Osteocyte (in vitro differentiated cells): ENCODE measurements at regions not wholly inside any gene's neighbourhood (a gene's known extent, or its start where the extent isn't known, plus 50 kb on each side); places are given as distances from the start of the nearest gene placed in this dataset.

ENCODE experiments used
- DNase-seq: peaks from one replicate; pipeline ENCODE4 v3.0.0; 2021; ENCODE audit warnings: mixed read lengths; ENCODE audit not compliant: unreplicated experiment; ENCODE audit errors: extremely low spot score
- H3K27ac Mint-ChIP-seq: one replicate; pipeline ENCODE4 v1.8.0; 2021; ENCODE audit warnings: mild to moderate bottlenecking, mixed read lengths; ENCODE audit not compliant: unreplicated experiment
- H3K27me3 Mint-ChIP-seq: one replicate; pipeline ENCODE4 v1.8.0; 2021; ENCODE audit warnings: mixed read lengths; ENCODE audit not compliant: unreplicated experiment
- H3K36me3 Mint-ChIP-seq: one replicate; pipeline ENCODE4 v1.8.0; 2021; ENCODE audit warnings: mixed read lengths; ENCODE audit not compliant: unreplicated experiment
- H3K4me1 Mint-ChIP-seq: one replicate; pipeline ENCODE4 v1.8.0; 2021; ENCODE audit warnings: mixed read lengths; ENCODE audit not compliant: unreplicated experiment
- H3K4me3 Mint-ChIP-seq: one replicate; pipeline ENCODE4 v1.8.0; 2021; ENCODE audit warnings: mild to moderate bottlenecking, moderate library complexity, mixed read lengths; ENCODE audit not compliant: unreplicated experiment
- H3K9me3 Mint-ChIP-seq: one replicate; pipeline ENCODE4 v1.8.0; 2021; ENCODE audit warnings: mixed read lengths; ENCODE audit not compliant: unreplicated experiment
- TF ChIP-seq, protein P1 (sequence below): fragments of 200-600 bp; sonication (generic); IDR thresholded peaks from 2 replicates; pipeline ENCODE4 v1.5.0; 2021; ENCODE audit warnings: antibody characterized with exemption, mild to moderate bottlenecking, moderate library complexity

DNA sequence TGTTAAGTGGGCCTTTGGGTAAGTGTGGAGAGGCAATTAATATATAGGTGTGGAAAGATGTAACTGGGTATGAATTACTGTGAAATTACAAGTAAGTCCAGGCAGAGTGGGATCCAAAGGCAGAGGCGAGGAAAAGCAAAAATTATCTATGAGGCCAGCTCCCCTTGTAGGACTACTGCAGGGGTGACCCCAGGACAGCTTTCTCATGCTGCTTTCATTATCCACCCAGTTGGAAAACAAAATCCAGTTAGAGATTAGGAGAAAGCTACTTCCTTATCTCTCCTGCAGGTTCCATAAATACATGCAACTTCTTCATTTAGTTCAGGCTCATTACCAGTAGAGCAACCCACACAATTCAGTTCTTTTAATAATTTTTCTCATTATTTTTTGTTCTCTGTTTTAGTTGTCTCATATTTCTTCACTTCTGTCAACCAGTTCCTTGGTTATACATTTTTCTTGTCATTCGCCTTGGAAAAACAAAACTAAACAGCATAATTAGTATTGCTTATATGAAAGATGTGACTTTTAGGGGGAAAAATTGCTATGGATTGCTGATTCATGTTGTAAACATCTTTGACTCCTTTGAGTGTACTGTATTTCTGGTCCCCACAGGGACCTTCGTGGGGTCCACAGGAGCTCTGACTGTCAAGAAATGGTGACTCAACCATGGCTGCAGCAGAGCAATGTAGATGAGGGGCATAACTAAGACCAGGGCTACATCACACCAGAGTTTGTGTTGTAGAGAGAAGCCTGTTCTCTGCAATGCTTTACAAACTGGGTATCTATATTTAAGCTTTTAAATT, 110.4 kb upstream of the PARD3B start:
- no peaks in the 10 kb centered on the region for H3K27me3 Mint-ChIP-seq
- peak overlapping the region; percentile 78 for H3K27ac Mint-ChIP-seq
- peaks cover 21% of the 10 kb centered on the region for H3K4me1 Mint-ChIP-seq
- H3K4me3 Mint-ChIP-seq, result no peak overlapping the region
- H3K36me3 Mint-ChIP-seq, result peaks cover 3% of the 10 kb centered on the region
- TF ChIP-seq, protein P1, sequence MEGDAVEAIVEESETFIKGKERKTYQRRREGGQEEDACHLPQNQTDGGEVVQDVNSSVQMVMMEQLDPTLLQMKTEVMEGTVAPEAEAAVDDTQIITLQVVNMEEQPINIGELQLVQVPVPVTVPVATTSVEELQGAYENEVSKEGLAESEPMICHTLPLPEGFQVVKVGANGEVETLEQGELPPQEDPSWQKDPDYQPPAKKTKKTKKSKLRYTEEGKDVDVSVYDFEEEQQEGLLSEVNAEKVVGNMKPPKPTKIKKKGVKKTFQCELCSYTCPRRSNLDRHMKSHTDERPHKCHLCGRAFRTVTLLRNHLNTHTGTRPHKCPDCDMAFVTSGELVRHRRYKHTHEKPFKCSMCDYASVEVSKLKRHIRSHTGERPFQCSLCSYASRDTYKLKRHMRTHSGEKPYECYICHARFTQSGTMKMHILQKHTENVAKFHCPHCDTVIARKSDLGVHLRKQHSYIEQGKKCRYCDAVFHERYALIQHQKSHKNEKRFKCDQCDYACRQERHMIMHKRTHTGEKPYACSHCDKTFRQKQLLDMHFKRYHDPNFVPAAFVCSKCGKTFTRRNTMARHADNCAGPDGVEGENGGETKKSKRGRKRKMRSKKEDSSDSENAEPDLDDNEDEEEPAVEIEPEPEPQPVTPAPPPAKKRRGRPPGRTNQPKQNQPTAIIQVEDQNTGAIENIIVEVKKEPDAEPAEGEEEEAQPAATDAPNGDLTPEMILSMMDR, result no peak
- H3K9me3 Mint-ChIP-seq, result peaks cover 22% of the 10 kb centered on the region
- no peak for DNase-seq

DNA sequence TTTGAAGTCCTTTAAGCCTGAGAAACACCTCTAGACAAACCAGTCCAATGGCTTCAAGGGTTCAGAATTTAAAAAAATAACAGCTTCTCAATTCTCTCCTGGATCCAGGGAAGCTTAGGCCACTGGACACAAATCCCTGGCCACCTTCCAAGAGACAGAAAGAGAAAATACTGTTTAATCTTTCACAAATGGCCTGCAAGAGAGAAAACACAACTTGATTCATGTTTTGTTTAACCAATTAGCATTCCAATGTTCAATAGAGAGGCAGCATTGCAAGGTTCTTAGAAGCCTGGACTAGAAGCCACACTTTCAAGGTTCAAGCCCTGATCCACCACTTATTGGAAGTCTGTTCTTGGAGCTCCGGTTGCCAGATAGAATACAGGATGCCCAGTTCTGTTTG, 109.0 kb upstream of the PARD3B start:
- TF ChIP-seq, protein P1, result no peak
- Mint-ChIP-seq H3K4me3 (no peak overlapping the region), H3K27me3 (no peaks in the 10 kb centered on the region), H3K9me3 (peaks cover 20% of the 10 kb centered on the region), H3K27ac (no peak overlapping the region), H3K36me3 (peaks cover 3% of the 10 kb centered on the region), H3K4me1 (peaks cover 21% of the 10 kb centered on the region)
- DNase-seq, result no peak

DNA sequence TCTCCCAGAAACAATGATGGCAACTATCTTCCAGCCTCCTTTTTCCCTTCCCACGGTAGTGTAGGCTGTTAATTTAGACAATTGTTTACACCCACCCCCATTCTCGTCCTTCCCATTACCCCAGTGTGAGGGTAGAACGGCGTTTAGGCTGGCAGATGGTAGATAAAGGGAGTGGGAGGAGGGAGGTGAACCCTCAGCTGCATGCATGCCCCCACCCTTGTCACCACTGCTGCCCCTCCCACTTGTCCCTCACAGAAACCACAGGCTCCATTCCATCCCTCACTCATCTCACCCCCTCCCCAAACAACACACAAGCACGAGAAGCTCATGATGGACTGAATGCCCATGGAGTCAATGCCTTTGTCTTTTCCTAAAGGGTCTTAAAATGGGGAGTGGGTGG, 107.9 kb upstream of the PARD3B start:
- Mint-ChIP-seq H3K9me3 (peaks cover 16% of the 10 kb centered on the region), H3K4me3 (no peak overlapping the region), H3K27ac (no peak overlapping the region), H3K4me1 (peaks cover 21% of the 10 kb centered on the region), H3K36me3 (peaks cover 1% of the 10 kb centered on the region), H3K27me3 (no peaks in the 10 kb centered on the region)
- TF ChIP-seq, protein P1, result no peak
- no peak for DNase-seq

DNA sequence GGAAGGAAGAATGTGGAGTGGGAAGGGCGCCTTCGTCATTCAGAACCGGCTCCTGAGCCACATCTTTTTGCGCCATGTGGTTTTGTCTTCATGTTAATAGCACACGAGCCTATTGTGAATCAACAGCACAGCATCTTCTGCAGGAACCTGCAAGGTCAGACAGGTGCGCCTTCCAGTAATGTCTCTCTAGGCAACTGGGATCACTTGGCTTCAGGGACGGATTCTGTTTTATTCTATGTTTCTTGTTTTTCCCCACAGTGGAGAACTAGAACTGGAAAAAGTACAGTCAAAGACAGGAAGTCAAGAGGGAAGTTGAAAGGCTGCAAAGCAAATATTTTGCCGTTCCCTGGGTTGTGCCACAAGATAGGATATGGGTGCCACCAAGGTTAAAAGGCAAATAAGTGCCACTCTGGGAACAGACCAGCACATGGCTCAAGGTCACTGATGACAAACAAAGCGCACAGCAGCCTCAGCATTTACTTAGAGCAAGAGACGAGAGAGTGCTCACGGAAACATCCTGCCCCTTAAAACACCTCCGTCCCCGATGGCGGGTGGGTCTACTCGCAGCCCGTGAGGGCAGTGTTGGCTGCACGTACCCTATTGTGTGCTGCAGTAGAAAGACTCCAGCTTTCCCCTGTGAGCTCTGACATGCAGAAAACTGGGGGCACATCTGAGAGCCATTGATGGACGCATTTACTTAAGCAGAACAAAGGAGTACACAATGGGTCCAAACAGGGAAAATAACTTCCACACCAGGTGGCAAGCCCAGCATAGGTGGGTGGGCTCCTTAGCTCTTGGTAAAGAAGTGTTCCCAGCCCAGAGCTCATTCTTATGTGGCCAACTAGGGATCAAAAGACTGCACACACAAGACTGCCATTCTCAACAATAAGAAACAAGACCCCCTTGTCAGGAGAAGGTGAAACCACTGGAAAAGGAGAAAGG, 107.2 kb upstream of the PARD3B start:
- no peaks in the 10 kb centered on the region for H3K27me3 Mint-ChIP-seq
- no peak for DNase-seq
- H3K36me3 Mint-ChIP-seq, result no peaks in the 10 kb centered on the region
- H3K4me1 Mint-ChIP-seq, result peaks cover 21% of the 10 kb centered on the region
- H3K9me3 Mint-ChIP-seq, result peaks cover 9% of the 10 kb centered on the region
- TF ChIP-seq, protein P1, result no peak
- no peak overlapping the region for H3K27ac Mint-ChIP-seq
- no peak overlapping the region for H3K4me3 Mint-ChIP-seq

DNA sequence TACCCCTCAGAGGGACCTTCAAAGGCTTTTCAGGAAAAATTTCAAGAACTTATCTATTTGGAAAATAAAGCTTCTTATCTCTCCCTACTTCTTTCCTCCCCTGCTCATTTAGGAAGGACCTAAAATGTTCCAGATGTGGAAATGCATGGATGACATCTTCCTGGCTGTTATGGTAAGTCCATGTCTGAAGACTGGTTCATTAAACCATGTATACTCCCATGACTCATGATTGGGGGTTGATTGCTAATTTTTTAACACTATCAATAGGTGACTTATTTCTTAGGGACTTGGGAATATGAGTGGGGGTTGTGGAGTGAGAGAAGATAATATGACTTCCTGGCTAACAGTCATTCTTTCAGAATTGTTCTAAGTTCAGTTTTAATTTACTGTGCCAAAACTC, 104.0 kb upstream of the PARD3B start:
- no peak overlapping the region for H3K27ac Mint-ChIP-seq
- no peaks in the 10 kb centered on the region for H3K27me3 Mint-ChIP-seq
- no peak overlapping the region for H3K4me3 Mint-ChIP-seq
- TF ChIP-seq, protein P1, result no peak
- peaks cover 7% of the 10 kb centered on the region for H3K36me3 Mint-ChIP-seq
- H3K9me3 Mint-ChIP-seq, result peaks cover 25% of the 10 kb centered on the region
- H3K4me1 Mint-ChIP-seq, result peaks cover under 1% of the 10 kb centered on the region
- DNase-seq, result no peak
